A673 (cell line): ENCODE measurements at regions not wholly inside any gene's neighbourhood (a gene's known extent, or its start where the extent isn't known, plus 50 kb on each side); places are given as distances from the start of the nearest gene placed in this dataset.

Experiments used
- BruUV-seq: library from RNA; stranded (reverse); fragments of 400-500 nt; replicated peaks from 2 replicates; lab custom pipeline; 2021; lab: Mats Ljungman, UMichigan
- CTCF ChIA-PET: fragments of 300-600 bp; sonication (Branson Sonifier 250); formaldehyde crosslinking; loops from one replicate; lab custom pipeline; 2022; ENCODE audit warnings: antibody characterized with exemption; lab: Charles Lee
- POLR2A ChIA-PET: fragments of 300-600 bp; sonication (Branson Sonifier 250); formaldehyde crosslinking; loops from one replicate; lab custom pipeline; 2022; ENCODE audit warnings: antibody characterized with exemption; ENCODE audit not compliant: low non-redundant PET; lab: Charles Lee
- DNase-seq: peaks from one replicate; pipeline ENCODE4 v3.0.0-alpha.2; 2015; ENCODE audit warnings: low spot score
- H3K27ac ChIP-seq: fragments of 200-600 bp; sonication (generic); 2 replicates; pipeline ENCODE4 v1.5.1; 2016; ENCODE audit warnings: mixed run types, low read depth, mild to moderate bottlenecking, mixed read lengths, antibody characterized with exemption, low read length; ENCODE audit not compliant: poor library complexity, severe bottlenecking
- H3K27me3 ChIP-seq: fragments of 200-600 bp; sonication (generic); replicated peaks from 2 replicates; pipeline ENCODE4 v1.6.1; 2017; ENCODE audit warnings: mixed run types, low read depth, mild to moderate bottlenecking, mixed read lengths, antibody characterized with exemption, low read length; ENCODE audit not compliant: insufficient read depth, poor library complexity
- H3K36me3 ChIP-seq: fragments of 200-600 bp; sonication (generic); 2 replicates; pipeline ENCODE4 v1.6.1; 2016; ENCODE audit warnings: mixed run types, mild to moderate bottlenecking, mixed read lengths, antibody characterized with exemption, low read length; ENCODE audit not compliant: insufficient read depth, poor library complexity, severe bottlenecking
- H3K4me1 ChIP-seq: fragments of 200-600 bp; sonication (generic); 2 replicates; pipeline ENCODE4 v1.6.1; 2017; ENCODE audit warnings: mixed run types, mild to moderate bottlenecking, mixed read lengths, antibody characterized with exemption, low read length; ENCODE audit not compliant: insufficient read depth, poor library complexity, severe bottlenecking
- H3K4me3 ChIP-seq: fragments of 200-600 bp; sonication (generic); 2 replicates; pipeline ENCODE4 v1.5.1; 2016; ENCODE audit warnings: low read depth, mixed run types, mild to moderate bottlenecking, mixed read lengths, low read length; ENCODE audit not compliant: poor library complexity, severe bottlenecking
- H3K9me3 ChIP-seq: fragments of 200-600 bp; sonication (generic); 2 replicates; pipeline ENCODE4 v1.6.1; 2016; ENCODE audit warnings: mixed run types, low read depth, mild to moderate bottlenecking, mixed read lengths, antibody characterized with exemption, low read length; ENCODE audit not compliant: poor library complexity, severe bottlenecking
- CTCF ChIP-seq: fragments of 300-800, 200-600 bp; sonication (generic); conservative IDR thresholded peaks from 2 replicates; pipeline ENCODE4 v1.5.1; 2017; ENCODE audit warnings: low read depth, mild to moderate bottlenecking, antibody characterized with exemption, low read length, moderate library complexity, mixed read lengths
- EZH2 ChIP-seq: fragments of 200-600 bp; sonication (generic); IDR thresholded peaks from 2 replicates; pipeline ENCODE4 v1.6.1; 2017; ENCODE audit warnings: borderline replicate concordance, low read depth, mild to moderate bottlenecking, mixed read lengths, antibody characterized with exemption, low read length; ENCODE audit not compliant: poor library complexity, severe bottlenecking
- intact Hi-C: fragments of 100-400 bp; cut with micrococcal nuclease; formaldehyde crosslinking; loops from one replicate; pipeline ENCODE4 v1.10.0; 2022; ENCODE audit not compliant: unreplicated experiment

- intact Hi-C loops, result no loop called here
- no peak for TF ChIP-seq EZH2
- TF ChIP-seq CTCF, result no peak
- ChIA-PET CTCF (no interaction called here), POLR2A (no interaction called here)
- H3K36me3 ChIP-seq, result no peaks in the 10 kb centered on the region
- no peak for DNase-seq
- no peaks in the 10 kb centered on the region for H3K27me3 ChIP-seq
- H3K4me1 ChIP-seq, result no peaks in the 10 kb centered on the region
- no peaks in the 10 kb centered on the region for H3K9me3 ChIP-seq
- no TSS peak for BruUV-seq
- no peak overlapping the region for H3K4me3 ChIP-seq
- no peak overlapping the region for H3K27ac ChIP-seq
These were observed 302.4 kb upstream of the TNRC6C start for GRCh38 chr17:77656054-77656453.

- TF ChIP-seq CTCF (no peak), EZH2 (no peak)
- Histone ChIP-seq H3K36me3 (no peaks in the 10 kb centered on the region), H3K27ac (no peak overlapping the region), H3K4me3 (no peak overlapping the region), H3K9me3 (no peaks in the 10 kb centered on the region), H3K4me1 (no peaks in the 10 kb centered on the region), H3K27me3 (no peaks in the 10 kb centered on the region)
- CTCF ChIA-PET, result no interaction called here
- POLR2A ChIA-PET, result no interaction called here
- BruUV-seq, result no TSS peak
- DNase-seq, result no peak
- intact Hi-C loops, result no loop called here
These were observed 300.7 kb upstream of the TNRC6C start for GRCh38 chr17:77657839-77658238.

- POLR2A ChIA-PET, result no interaction called here
- H3K4me1 ChIP-seq, result no peaks in the 10 kb centered on the region
- H3K9me3 ChIP-seq, result no peaks in the 10 kb centered on the region
- no peak for TF ChIP-seq CTCF
- no peak for TF ChIP-seq EZH2
- H3K27ac ChIP-seq, result no peak overlapping the region
- BruUV-seq, result no TSS peak
- no peaks in the 10 kb centered on the region for H3K27me3 ChIP-seq
- H3K36me3 ChIP-seq, result no peaks in the 10 kb centered on the region
- DNase-seq, result no peak
- CTCF ChIA-PET, result no interaction called here
- H3K4me3 ChIP-seq, result no peak overlapping the region
- intact Hi-C loops, result no loop called here
These were observed 298.0 kb upstream of the TNRC6C start for GRCh38 chr17:77660524-77660923.
